Ascending aorta (tissue), 2 donors: ENCODE measurements at regions not wholly inside any gene's neighbourhood (a gene's known extent, or its start where the extent isn't known, plus 50 kb on each side); places are given as distances from the start of the nearest gene placed in this dataset.

Experiments used
- DNase-seq, 2 donors: peaks; one replicate each; pipeline ENCODE4 v3.0.0-alpha.2; 2019; ENCODE audit warnings: low spot score in 2 of 2
- H3K27ac ChIP-seq, 2 donors: fragments of 200-600 bp; sonication (generic); one replicate each; pipeline ENCODE4 v1.5.1; 2016 to 2017; ENCODE audit warnings: mild to moderate bottlenecking in 1 of 2
- H3K27me3 ChIP-seq: fragments of 200-600 bp; sonication (generic); one replicate; pipeline ENCODE4 v1.5.1; 2017
- H3K36me3 ChIP-seq, 2 donors: fragments of 200-600 bp; sonication (generic); one replicate each; pipeline ENCODE4 v1.5.1; 2016
- H3K4me1 ChIP-seq, 2 donors: fragments of 200-600 bp; sonication (generic); one replicate each; pipeline ENCODE4 v1.5.1; 2016 to 2017; ENCODE audit warnings: mild to moderate bottlenecking in 1 of 2
- H3K4me3 ChIP-seq, 2 donors: fragments of 200-600 bp; sonication (generic); one replicate each; pipeline ENCODE4 v1.5.1; 2016 to 2017; ENCODE audit warnings: mild to moderate bottlenecking in 1 of 2
- H3K9me3 ChIP-seq, 2 donors: fragments of 200-600 bp; sonication (generic); one replicate each; pipeline ENCODE4 v1.5.1; 2016
- intact Hi-C: fragments of 100-400 bp; cut with DNase I; formaldehyde crosslinking; loops from one replicate; pipeline ENCODE4 v1.15.1; 2023
- TF ChIP-seq, protein P1 (sequence below), 3 experiments: fragments of 200-600 bp in 2 of 3; fragments of 450-650 bp in 1 of 3; sonication (generic) in 2 of 3; IDR thresholded peaks; one replicate each; pipeline ENCODE4 v1.5.1; 2016 to 2019; ENCODE audit warnings: antibody characterized with exemption in 3 of 3, mild to moderate bottlenecking in 1 of 3, moderate library complexity in 1 of 3

DNA sequence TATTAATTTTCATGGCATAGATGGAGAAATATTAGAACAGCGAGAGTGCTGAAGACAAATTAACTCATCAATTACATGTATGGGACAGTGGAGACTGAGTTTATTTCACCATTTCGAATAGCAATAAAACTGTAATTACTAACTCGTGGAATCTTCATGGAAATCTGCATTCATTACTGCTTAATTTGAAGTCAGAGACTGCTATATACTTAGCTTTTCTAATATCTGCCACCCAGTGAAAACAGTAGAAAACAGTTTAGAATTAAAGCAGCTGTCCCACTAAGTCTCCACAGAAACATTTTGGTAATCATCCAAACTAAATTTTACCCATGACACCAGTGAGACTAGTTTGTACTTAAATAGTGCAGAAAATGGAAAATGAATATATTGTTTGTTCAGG, 56.8 kb downstream of the IZUMO3 start:
- no peaks in the 10 kb centered on the region for H3K27me3 ChIP-seq
- no peak for DNase-seq
- H3K4me3 ChIP-seq, result no peak overlapping the region
- H3K27ac ChIP-seq, result no peak overlapping the region
- H3K9me3 ChIP-seq, result no peaks in the 10 kb centered on the region
- TF ChIP-seq, protein P1, sequence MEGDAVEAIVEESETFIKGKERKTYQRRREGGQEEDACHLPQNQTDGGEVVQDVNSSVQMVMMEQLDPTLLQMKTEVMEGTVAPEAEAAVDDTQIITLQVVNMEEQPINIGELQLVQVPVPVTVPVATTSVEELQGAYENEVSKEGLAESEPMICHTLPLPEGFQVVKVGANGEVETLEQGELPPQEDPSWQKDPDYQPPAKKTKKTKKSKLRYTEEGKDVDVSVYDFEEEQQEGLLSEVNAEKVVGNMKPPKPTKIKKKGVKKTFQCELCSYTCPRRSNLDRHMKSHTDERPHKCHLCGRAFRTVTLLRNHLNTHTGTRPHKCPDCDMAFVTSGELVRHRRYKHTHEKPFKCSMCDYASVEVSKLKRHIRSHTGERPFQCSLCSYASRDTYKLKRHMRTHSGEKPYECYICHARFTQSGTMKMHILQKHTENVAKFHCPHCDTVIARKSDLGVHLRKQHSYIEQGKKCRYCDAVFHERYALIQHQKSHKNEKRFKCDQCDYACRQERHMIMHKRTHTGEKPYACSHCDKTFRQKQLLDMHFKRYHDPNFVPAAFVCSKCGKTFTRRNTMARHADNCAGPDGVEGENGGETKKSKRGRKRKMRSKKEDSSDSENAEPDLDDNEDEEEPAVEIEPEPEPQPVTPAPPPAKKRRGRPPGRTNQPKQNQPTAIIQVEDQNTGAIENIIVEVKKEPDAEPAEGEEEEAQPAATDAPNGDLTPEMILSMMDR (IDR thresholded peaks at IDR 0.05), result no peak
- no peaks in the 10 kb centered on the region for H3K4me1 ChIP-seq
- intact Hi-C loops, result no loop called here
- H3K36me3 ChIP-seq, result no peaks in the 10 kb centered on the region

- no peak overlapping the region for H3K4me3 ChIP-seq
- H3K36me3 ChIP-seq, result no peaks in the 10 kb centered on the region
- no peak overlapping the region for H3K27ac ChIP-seq
- DNase-seq, result no peak
- H3K4me1 ChIP-seq, result no peaks in the 10 kb centered on the region
- TF ChIP-seq, protein P1 (IDR thresholded peaks at IDR 0.05), result no peak
- H3K9me3 ChIP-seq, result no peaks in the 10 kb centered on the region
- no peaks in the 10 kb centered on the region for H3K27me3 ChIP-seq
- intact Hi-C loops, result no loop called here
Measured at GRCh38 chr9:24487946-24488345, 57.8 kb downstream of the IZUMO3 start.

DNA sequence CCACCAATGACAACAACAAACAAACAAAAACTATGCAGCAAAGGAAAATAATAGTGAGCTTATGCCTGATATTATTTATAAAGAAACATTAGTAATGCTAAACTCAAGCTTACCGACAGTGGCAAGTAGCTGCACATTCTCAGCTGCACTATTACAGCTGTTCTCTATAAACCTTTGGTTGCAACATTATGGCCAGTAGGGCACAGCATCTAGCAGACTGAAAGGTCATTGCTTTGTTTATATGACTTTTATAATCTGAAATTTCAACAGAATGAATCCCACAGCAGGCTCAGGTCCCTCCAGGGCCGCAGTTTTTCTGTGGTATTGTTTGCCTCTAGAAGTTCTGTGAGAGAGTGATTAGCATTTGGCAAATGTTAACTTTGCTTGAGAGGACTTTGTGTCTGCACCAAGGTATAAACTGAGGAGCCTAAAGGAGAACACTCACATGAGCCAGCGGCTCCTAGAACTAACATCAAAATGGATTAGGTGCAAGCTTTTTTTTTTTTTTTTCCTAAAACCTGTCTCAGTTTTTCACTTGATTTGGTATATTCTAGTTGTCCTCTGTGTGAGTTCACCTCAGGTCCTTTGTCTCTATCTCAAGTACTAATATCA, 58.3 kb downstream of the IZUMO3 start:
- DNase-seq, result no peak
- Histone ChIP-seq H3K36me3 (no peaks in the 10 kb centered on the region), H3K4me3 (no peak overlapping the region), H3K27me3 (no peaks in the 10 kb centered on the region), H3K9me3 (no peaks in the 10 kb centered on the region), H3K27ac (no peak overlapping the region), H3K4me1 (no peaks in the 10 kb centered on the region)
- intact Hi-C loops, result no loop called here
- TF ChIP-seq, protein P1 (IDR thresholded peaks at IDR 0.05), result no peak

DNA sequence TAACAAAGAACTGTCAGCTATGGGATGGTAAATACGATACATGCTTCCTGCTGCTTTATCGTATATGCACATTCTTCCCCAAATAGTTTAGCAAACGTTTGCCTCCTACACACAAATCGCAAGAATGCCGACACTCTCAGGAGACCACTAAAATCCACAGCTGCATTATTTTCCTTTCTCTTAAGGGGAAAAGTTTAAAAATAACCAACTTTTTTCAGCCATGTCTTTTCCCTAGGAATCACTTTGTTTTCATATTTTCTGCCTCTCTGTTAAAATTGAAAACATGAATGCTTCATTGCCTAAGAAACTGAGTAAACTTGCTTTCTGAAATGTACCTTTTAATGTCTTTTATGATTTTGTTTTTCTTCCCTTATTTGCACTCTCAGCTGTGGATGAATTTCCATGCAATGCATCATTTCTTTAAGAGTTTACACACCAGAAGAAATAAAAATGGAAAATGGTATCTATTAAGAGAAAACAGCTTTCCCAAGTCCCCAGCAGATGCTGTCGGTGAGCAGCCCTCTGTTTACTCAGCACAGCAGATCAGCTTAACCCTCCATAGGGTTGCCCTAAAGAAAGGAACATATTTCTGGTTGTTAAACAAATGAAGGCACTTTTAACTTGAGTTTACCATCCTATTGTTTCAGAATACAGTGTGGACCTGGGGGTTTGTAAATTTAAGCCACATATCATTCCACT, 66.2 kb downstream of the IZUMO3 start:
- Histone ChIP-seq H3K27me3 (no peaks in the 10 kb centered on the region), H3K4me3 (no peak overlapping the region), H3K36me3 (no peaks in the 10 kb centered on the region), H3K27ac (no peak overlapping the region), H3K4me1 (no peaks in the 10 kb centered on the region), H3K9me3 (no peaks in the 10 kb centered on the region)
- intact Hi-C loops, result no loop called here
- TF ChIP-seq, protein P1 (IDR thresholded peaks at IDR 0.05), result no peak
- DNase-seq, result no peak

DNA sequence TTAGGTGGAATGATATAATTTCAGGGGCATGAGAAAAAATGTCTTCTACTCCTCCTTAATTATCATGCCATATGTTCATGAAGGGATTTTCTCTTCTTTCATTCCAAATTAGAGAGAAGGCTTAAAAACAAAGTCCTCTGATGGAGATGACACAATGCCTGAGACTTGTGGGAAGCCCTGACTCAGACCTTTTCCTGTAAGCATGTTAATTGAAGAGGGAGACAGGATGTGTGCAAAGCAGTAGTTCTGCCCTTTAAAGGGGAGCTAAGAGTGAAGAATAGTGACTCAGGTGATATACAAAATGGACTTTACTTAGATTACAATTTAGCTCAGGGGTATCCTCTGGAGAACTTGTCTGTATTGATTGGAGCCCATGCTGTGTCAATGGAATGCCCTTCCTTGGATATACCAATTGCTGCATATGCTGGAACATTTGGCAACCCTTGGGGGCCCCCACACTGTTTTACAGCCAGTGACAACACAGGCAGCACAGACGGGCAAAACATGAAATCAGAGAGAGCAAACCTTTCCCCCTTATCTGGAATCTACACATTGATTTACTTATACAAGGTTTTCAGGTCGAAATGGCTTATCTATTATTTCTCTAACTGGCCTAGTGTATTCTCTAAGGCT, 81.3 kb downstream of the IZUMO3 start:
- Histone ChIP-seq H3K36me3 (no peaks in the 10 kb centered on the region), H3K27ac (no peak overlapping the region), H3K27me3 (no peaks in the 10 kb centered on the region), H3K9me3 (no peaks in the 10 kb centered on the region), H3K4me3 (no peak overlapping the region), H3K4me1 (no peaks in the 10 kb centered on the region)
- TF ChIP-seq, protein P1 (IDR thresholded peaks at IDR 0.05), result no peak
- no peak for DNase-seq
- intact Hi-C loops, result no loop called here
